Naive thymus-derived CD8-positive, alpha-beta T cell (primary cell): ENCODE measurements at regions not wholly inside any gene's neighbourhood (a gene's known extent, or its start where the extent isn't known, plus 50 kb on each side); places are given as distances from the start of the nearest gene placed in this dataset.
"Not testable (repeated sequence)": the region's sequence is repeated elsewhere in the genome, so short reads cannot be mapped to it uniquely, and the experiment has no call there.

ENCODE experiments used
- ATAC-seq, 2 donors: fragments of 150-1000 bp; cut with Tn5 transposase in 1 of 2; sonication (Bioruptor Pico), chemical (Tn5 transposase) in 1 of 2; 1 replicate in 1 of 2; 2 replicates in 1 of 2; pipeline ENCODE4 v1.10.0; 2021; ENCODE audit warnings: mild to moderate bottlenecking in 2 of 2, moderate library complexity in 2 of 2
- POLR2A ChIA-PET: fragments of 350-600 bp; sonication (Branson Sonifier 250); formaldehyde crosslinking; loops from one replicate; lab custom pipeline; 2021; ENCODE audit warnings: antibody characterized with exemption; lab: Charles Lee
- DNase-seq, 10 donors: peaks; one replicate each; pipeline versions ENCODE4 v3.0.0 to v3.0.0-alpha.2; 2020 to 2022
- H3K27ac Mint-ChIP-seq, 10 donors: one replicate each; pipeline ENCODE4 v1.8.0; 2020 to 2022; ENCODE audit warnings: mild to moderate bottlenecking in 10 of 10, mixed read lengths in 10 of 10, moderate library complexity in 4 of 10, inconsistent platforms in 1 of 10
- H3K27me3 Mint-ChIP-seq, 5 donors: one replicate each; pipeline ENCODE4 v1.8.0; 2021 to 2022; ENCODE audit warnings: mixed read lengths in 5 of 5
- H3K36me3 Mint-ChIP-seq, 3 donors: one replicate each; pipeline ENCODE4 v1.8.0; 2020 to 2022; ENCODE audit warnings: mixed read lengths in 3 of 3, mild to moderate bottlenecking in 2 of 3, inconsistent platforms in 1 of 3
- H3K4me1 Mint-ChIP-seq, 4 donors: one replicate each; pipeline ENCODE4 v1.8.0; 2021 to 2022; ENCODE audit warnings: mixed read lengths in 4 of 4
- H3K4me3 Mint-ChIP-seq, 10 donors: one replicate each; pipeline ENCODE4 v1.8.0; 2020 to 2022; ENCODE audit warnings: mild to moderate bottlenecking in 10 of 10, mixed read lengths in 10 of 10, moderate library complexity in 6 of 10, inconsistent platforms in 1 of 10
- H3K9me3 Mint-ChIP-seq, 9 donors: one replicate each; pipeline ENCODE4 v1.8.0; 2020 to 2022; ENCODE audit warnings: mixed read lengths in 9 of 9, mild to moderate bottlenecking in 3 of 9, inconsistent platforms in 1 of 9, moderate library complexity in 1 of 9

DNA sequence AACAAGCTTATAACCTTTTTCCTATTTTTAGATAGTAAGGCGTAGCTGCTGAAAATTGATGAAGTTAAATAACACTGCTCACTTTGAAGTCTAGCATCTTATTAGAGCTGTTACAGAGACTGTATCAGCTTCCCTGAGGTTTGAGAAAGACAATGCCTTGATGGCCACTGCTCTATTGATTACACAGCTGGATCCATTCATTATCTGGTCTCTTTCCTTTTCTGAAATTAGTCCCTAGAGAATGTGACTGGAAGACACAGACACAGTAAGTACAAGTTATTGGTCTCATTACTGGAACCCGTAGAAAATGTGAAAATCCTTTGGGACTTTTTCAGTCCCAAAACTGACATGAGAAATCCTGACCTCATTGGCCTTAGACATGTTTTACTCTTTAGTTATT is 188.3 kb downstream of the NAF1 start:
- Mint-ChIP-seq H3K4me1 (no peaks in the 10 kb centered on the region), H3K4me3 (no peak overlapping the region), H3K9me3 (peaks cover 0 to 4% (median 0%) of the 10 kb centered on the region in 9 donors), H3K27me3 (peaks cover 0 to 18% (median 3%) of the 10 kb centered on the region in 5 donors), H3K36me3 (no peaks in the 10 kb centered on the region), H3K27ac (no peak overlapping the region)
- ATAC-seq (no peak), DNase-seq (no peak)
- POLR2A ChIA-PET = no interaction called here

DNA sequence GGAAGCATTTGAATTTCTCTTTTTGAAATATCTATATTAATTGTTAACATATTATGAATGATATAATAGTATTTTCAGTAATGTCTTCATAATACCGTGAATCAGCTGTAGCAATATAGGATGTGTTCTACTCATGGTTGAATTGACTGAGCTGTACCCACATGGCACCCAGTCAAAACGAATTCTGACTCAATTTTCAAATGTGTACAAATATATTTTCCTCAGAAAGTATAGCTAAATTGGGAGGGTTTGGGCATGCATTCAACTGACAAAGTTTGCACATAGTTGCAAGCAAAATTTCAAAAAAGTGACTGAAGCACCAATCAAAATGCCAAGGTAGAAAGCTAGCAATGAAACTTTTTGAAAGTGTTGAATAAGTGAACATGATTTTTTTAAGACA is 188.9 kb downstream of the NAF1 start:
- DNase-seq (no peak), ATAC-seq (no peak)
- H3K4me3 Mint-ChIP-seq = no peak overlapping the region
- POLR2A ChIA-PET = no interaction called here
- no peak overlapping the region for H3K27ac Mint-ChIP-seq
- H3K27me3 Mint-ChIP-seq = peaks cover 0 to 17% (median 3%) of the 10 kb centered on the region in 5 donors
- H3K36me3 Mint-ChIP-seq = no peaks in the 10 kb centered on the region
- no peaks in the 10 kb centered on the region for H3K4me1 Mint-ChIP-seq
- H3K9me3 Mint-ChIP-seq = peaks cover 0 to 4% (median 0%) of the 10 kb centered on the region in 9 donors

DNA sequence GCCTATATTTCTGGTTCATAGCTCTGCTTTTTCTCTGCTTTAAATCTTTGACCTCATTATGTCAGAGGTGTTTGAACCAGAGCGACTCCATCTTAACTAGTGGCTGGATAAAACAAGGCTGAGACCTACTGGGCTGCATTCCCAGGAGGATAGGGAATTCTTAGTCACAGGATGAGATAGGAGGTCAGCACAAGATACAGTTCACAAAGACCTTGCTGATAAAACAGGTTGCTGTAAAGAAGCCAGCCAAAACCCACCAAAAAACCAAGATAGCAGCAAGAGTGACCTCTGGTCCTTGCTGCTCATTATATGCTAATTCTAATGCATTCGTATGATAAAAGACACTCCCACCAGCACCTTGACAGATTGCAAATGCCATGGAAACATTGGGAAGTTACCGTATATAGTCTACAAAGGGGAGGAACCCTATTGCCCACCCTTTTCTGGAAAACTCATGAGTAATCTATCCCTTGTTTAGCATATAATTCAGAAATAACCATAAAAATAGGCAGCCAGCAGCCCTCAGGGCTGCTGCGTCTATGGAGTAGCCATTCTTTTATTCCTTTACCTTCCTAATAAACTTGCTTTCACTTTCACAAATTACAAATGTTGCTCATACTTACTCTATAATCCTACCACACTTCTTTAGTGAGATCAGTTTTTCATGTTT is 193.9 kb downstream of the NAF1 start:
- no peaks in the 10 kb centered on the region for H3K36me3 Mint-ChIP-seq
- H3K4me1 Mint-ChIP-seq = no peaks in the 10 kb centered on the region
- H3K27me3 Mint-ChIP-seq = peaks cover 0 to 6% (median 0%) of the 10 kb centered on the region in 5 donors
- ATAC-seq (no peak), DNase-seq (no peak)
- H3K27ac Mint-ChIP-seq = no peak overlapping the region
- peaks cover 0 to 4% (median 0%) of the 10 kb centered on the region in 9 donors for H3K9me3 Mint-ChIP-seq
- no peak overlapping the region for H3K4me3 Mint-ChIP-seq
- POLR2A ChIA-PET = no interaction called here

DNA sequence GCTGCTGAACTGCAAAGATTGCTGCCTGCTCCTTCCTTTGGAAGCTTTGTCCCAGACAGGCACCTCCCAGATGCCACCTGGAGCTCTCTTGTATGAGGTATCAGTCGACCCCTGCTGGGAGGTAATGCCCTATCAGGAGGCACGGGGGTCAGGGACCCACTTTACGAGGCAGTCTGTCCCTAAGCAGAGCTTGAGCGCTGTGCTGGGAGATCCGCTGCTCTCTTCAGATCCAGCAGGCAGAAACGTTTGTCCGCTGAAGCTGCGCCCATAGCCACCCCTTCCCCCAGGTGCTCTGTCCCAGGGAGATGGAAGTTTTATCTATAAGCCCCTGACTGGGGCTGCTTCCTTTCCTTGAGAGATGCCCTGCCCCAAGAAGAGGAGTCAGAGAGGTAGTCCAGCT is 197.5 kb downstream of the NAF1 start:
- Mint-ChIP-seq H3K9me3 (peaks cover 0 to 16% (median 10%) of the 10 kb centered on the region in 9 donors), H3K4me3 (no peak overlapping the region), H3K27me3 (peaks cover 0 to 11% (median 2%) of the 10 kb centered on the region in 5 donors), H3K36me3 (peaks cover 0 to 4% (median 0%) of the 10 kb centered on the region in 3 donors), H3K4me1 (no peaks in the 10 kb centered on the region), H3K27ac (no peak overlapping the region)
- DNase-seq (no peak), ATAC-seq (no peak)
- POLR2A ChIA-PET = no interaction called here

DNA sequence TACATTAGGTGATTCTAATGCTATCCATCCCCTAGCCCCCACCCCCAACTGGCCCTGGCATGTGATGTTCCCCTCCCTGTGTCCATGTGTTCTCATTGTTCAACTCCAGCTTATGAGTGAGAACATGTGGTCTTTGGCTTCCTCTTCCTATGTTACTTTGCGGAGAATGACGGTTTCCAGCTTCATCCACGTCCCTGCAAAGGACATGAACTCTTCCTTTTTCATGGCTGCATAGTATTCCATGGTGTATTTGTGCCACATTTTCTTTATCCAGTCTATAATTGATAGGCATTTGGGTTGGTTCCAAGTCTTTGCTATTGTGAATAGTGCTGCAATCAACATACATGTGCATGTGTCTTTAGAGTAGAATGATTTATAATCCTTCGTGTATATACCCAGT is 200.7 kb downstream of the NAF1 start:
- ATAC-seq, H3K4me1 Mint-ChIP-seq, DNase-seq, H3K4me3 Mint-ChIP-seq, H3K36me3 Mint-ChIP-seq, POLR2A ChIA-PET, H3K27ac Mint-ChIP-seq: not testable (repeated sequence)
- peaks cover 0 to 16% (median 10%) of the 10 kb centered on the region in 9 donors for H3K9me3 Mint-ChIP-seq
- peaks cover 0 to 11% (median 2%) of the 10 kb centered on the region in 5 donors for H3K27me3 Mint-ChIP-seq

DNA sequence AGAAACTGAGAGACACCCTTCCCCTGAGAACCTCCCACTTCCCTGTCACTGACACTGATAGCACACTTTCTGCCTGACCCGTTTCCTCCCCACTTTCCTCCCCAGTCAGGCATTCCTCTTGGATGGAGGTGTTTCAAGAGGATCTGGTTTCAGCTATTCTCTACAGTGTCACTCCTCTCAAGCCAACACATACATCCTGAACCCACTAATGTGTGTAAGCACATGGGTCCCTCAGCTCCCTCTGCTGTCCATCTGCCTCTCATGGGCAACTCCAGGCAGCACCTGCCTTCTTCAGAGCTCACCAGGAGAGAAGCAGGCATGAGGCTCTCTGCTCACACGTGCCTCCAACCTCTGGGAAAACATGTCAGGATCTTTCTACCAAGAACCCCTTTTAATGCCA is 207.6 kb downstream of the NAF1 start:
- Mint-ChIP-seq H3K27me3 (peaks cover 0 to 4% (median 0%) of the 10 kb centered on the region in 5 donors), H3K9me3 (peaks cover 0 to 19% (median 0%) of the 10 kb centered on the region in 9 donors), H3K36me3 (no peaks in the 10 kb centered on the region), H3K4me3 (no peak overlapping the region), H3K4me1 (no peaks in the 10 kb centered on the region), H3K27ac (no peak overlapping the region)
- POLR2A ChIA-PET = no interaction called here
- DNase-seq (no peak), ATAC-seq (no peak)

DNA sequence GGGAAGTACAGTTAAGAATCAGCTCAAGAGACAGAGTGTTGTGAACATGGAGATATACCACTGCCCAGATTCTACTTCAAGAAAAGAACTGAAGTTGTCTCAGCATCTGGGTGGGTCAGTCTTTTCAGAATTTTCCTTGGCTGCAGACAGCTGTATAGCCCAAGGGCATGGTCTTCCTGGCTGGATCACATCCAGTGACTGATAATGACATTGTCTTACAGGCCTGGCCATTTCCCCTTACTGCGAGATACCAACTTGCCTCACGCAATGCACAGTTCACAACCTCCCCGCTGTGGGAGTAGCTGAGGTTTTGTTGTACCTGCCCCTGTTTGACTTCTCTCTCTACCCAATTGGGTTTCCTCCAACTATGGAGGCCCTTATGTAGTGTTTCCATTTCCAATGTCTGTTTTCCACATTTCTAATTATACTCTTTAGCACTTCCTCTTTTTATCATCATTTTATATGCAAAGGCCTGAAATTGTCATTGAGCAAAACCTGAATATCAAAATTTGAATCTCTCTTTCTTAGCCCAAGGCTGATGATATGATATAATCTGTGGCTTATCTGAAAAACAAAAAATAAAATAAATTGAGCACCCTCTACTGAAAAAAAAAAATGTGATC is 209.1 kb downstream of the NAF1 start:
- peaks cover 0 to 19% (median 0%) of the 10 kb centered on the region in 9 donors for H3K9me3 Mint-ChIP-seq
- H3K4me3 Mint-ChIP-seq = no peak overlapping the region
- no peaks in the 10 kb centered on the region for H3K4me1 Mint-ChIP-seq
- H3K36me3 Mint-ChIP-seq = no peaks in the 10 kb centered on the region
- DNase-seq (no peak), ATAC-seq (no peak)
- POLR2A ChIA-PET = no interaction called here
- peaks cover 0 to 9% (median 3%) of the 10 kb centered on the region in 5 donors for H3K27me3 Mint-ChIP-seq
- no peak overlapping the region for H3K27ac Mint-ChIP-seq

DNA sequence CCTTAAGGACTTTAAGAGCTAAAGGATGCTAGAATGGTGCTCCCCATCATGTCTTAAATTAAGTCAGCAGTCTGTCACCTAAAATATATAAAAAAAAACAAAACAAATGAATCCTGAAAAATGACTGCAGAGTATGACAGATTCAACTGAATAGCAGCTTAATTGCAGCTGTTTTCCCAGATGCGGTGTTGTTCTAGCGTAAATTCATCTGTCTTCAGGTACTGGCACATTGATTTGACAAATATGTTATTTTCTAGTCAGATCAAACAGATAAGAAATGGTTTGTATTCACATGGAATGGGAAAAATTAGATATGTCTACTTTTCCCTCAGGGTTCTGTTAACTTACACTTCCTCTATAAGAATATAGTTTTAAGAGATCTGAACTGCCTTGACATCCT is 211.7 kb downstream of the NAF1 start:
- H3K4me1 Mint-ChIP-seq = no peaks in the 10 kb centered on the region
- no peak overlapping the region for H3K27ac Mint-ChIP-seq
- H3K27me3 Mint-ChIP-seq = peaks cover 0 to 9% (median 3%) of the 10 kb centered on the region in 5 donors
- POLR2A ChIA-PET = no interaction called here
- no peak for ATAC-seq
- DNase-seq = no peak
- no peak overlapping the region for H3K4me3 Mint-ChIP-seq
- H3K36me3 Mint-ChIP-seq = no peaks in the 10 kb centered on the region
- peaks cover 0 to 16% (median 0%) of the 10 kb centered on the region in 9 donors for H3K9me3 Mint-ChIP-seq

DNA sequence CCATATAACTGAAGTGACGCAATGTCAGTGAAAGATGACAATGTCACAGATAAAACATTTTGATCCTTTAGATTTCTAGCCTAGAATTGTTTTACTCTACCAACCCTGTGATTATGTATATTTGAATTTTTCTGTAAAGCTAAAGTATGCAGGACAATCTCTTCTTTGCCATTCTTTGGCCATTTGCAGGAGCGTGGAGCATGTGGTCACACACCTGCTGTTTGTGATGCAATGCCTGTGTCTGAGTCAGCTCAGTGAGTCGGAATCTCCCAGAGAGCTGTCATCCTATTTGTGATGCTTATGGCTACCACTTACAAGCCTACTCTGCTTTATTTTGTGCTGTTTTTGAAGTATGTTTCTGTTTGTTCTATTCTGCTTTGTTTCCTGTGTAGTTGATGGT is 214.5 kb downstream of the NAF1 start:
- Mint-ChIP-seq H3K27ac (no peak overlapping the region), H3K4me3 (no peak overlapping the region), H3K9me3 (peaks cover 0 to 3% (median 0%) of the 10 kb centered on the region in 9 donors), H3K27me3 (peaks cover 0 to 9% (median 3%) of the 10 kb centered on the region in 5 donors), H3K36me3 (no peaks in the 10 kb centered on the region), H3K4me1 (no peaks in the 10 kb centered on the region)
- POLR2A ChIA-PET = no interaction called here
- DNase-seq (no peak), ATAC-seq (no peak)

DNA sequence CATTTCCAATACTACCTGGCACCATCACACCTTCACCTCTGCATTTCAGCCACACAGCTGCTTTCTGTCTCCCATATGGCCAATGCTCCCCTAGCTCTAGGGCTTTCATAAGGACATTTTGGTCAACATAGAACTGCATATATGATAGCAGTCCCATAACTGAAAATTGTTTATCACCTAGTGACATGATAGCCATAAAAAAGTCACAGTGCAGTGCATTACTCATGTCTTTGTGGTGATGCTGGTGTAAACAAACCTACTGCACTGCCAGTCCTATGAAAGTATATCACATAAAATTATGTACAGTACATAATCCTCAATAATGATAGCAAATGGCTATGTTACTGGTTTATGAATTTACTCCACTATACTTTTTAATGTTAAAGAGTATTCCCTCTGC is 221.0 kb downstream of the NAF1 start:
- peaks cover 0 to 8% (median 1%) of the 10 kb centered on the region in 5 donors for H3K27me3 Mint-ChIP-seq
- POLR2A ChIA-PET = no interaction called here

DNA sequence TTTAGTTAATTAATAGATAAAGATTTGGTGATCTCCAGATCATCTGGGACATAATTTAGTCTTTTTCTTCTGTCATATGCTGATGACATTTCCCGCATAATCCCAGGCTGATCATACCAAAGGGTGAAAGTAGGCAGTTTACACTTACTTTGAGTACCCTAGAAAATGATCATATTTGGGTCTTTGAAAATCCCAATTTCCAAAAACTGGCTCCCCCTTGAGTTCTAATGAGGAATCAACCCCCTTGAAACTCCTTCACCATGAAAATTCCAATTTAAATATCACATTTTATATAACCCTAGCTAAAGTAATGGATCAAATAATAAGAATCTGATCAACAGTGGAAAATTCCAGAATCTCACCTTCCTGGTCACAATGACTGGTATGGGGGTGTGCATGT is 223.4 kb downstream of the NAF1 start:
- Mint-ChIP-seq H3K4me3 (no peak overlapping the region), H3K9me3 (peaks cover 0 to 3% (median 2%) of the 10 kb centered on the region in 9 donors), H3K27me3 (peaks cover 0 to 8% (median 1%) of the 10 kb centered on the region in 5 donors), H3K36me3 (no peaks in the 10 kb centered on the region), H3K4me1 (no peaks in the 10 kb centered on the region), H3K27ac (no peak overlapping the region)
- POLR2A ChIA-PET = no interaction called here
- ATAC-seq = no peak
- DNase-seq = no peak

More for the DNA sequence above, 221.0 kb downstream of the NAF1 start:
- no peak for DNase-seq
- Mint-ChIP-seq H3K4me3 (no peak overlapping the region), H3K27ac (no peak overlapping the region), H3K9me3 (peaks cover 0 to 3% (median 2%) of the 10 kb centered on the region in 9 donors), H3K36me3 (no peaks in the 10 kb centered on the region), H3K4me1 (no peaks in the 10 kb centered on the region)
- ATAC-seq = no peak

DNA sequence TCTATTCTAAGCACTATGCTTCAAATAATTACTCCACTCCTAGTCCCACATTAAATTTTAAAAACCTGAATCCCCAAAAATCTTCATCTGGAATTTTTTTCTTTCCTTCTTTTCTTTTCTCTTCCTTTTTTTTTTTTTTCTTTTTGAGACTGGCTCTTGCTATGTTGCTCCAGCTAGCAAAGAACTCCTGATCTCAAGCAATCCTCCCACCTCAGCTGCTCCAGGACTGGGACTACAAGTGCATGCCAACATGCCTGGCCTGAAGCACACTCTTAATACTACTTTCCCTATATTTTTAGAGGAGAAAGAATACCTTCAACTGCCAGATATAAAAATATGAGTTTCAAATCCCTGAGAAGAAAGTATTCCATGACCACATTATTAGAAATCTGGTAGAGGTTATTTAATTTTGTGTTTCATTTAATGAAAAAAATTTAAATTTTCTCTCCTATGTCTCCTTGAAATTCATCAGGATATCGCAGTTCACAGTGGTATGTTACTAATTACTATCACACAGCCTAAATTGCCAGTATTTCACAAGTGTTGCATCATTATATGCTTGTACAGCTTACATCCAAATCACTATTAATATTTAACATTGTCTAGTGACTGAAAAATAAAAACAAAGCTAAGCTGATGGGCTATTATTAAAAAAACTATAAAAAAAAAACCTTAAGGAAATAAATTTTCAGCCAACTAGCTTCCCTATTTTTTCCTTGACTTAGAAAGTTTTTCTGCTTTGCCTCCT is 227.8 kb downstream of the NAF1 start:
- peaks cover 0 to 1% (median 0%) of the 10 kb centered on the region in 5 donors for H3K27me3 Mint-ChIP-seq
- H3K4me1 Mint-ChIP-seq = no peaks in the 10 kb centered on the region
- peaks cover 0 to 3% (median 0%) of the 10 kb centered on the region in 9 donors for H3K9me3 Mint-ChIP-seq
- H3K27ac Mint-ChIP-seq = no peak overlapping the region
- ATAC-seq = no peak
- DNase-seq = no peak
- POLR2A ChIA-PET = no interaction called here
- H3K36me3 Mint-ChIP-seq = no peaks in the 10 kb centered on the region
- H3K4me3 Mint-ChIP-seq = no peak overlapping the region

DNA sequence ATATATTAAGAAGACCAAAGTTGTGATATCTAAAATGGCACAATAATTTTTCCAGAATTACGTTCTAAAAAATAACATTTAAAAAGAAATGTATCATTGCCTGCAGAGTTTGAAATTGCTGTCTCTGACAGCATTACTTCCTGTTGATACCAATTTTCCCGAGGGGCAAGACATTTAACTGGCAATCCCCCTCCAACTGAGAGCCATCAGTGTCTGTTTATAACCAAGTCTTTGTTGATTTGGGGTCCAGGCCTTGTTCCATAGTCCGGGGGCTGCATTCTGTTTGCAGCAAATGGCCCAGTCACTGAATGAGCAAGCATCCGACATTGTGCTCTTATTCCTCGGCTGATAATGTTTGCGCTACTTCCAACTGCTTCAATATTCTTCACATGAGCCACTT is 231.5 kb downstream of the NAF1 start:
- peaks cover 0 to 1% (median 0%) of the 10 kb centered on the region in 5 donors for H3K27me3 Mint-ChIP-seq
- no peak overlapping the region for H3K4me3 Mint-ChIP-seq
- no peak overlapping the region for H3K27ac Mint-ChIP-seq
- POLR2A ChIA-PET = no interaction called here
- H3K36me3 Mint-ChIP-seq = no peaks in the 10 kb centered on the region
- H3K4me1 Mint-ChIP-seq = no peaks in the 10 kb centered on the region
- DNase-seq (no peak), ATAC-seq (no peak)
- H3K9me3 Mint-ChIP-seq = peaks cover 0 to 1% (median 0%) of the 10 kb centered on the region in 9 donors
